ENCODE measurements at regions not wholly inside any gene's neighbourhood (a gene's known extent, or its start where the extent isn't known, plus 50 kb on each side); places are given as distances from the start of the nearest gene placed in this dataset.

DNA sequence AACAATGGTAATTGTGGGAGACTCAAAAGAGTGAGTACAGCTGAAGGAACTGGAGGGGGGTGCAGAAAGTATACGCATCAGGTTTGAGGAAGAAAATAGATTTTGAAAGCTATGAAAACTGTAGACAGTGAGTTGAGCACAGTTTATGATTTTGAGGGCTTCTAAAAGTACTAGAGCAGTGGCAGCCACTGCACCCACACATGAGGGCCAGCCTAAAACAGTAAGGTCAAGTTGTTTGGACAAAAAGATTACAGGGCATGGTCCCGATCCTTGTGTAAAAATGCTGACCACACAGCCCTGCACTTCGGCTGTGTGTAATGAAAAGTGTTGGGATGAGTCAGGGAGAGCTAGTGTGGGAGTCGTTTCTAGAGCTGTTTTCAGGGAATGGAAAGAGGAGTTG lies 2282.1 kb downstream of the TP53TG3F start:
- DNase-seq = no peak

DNA sequence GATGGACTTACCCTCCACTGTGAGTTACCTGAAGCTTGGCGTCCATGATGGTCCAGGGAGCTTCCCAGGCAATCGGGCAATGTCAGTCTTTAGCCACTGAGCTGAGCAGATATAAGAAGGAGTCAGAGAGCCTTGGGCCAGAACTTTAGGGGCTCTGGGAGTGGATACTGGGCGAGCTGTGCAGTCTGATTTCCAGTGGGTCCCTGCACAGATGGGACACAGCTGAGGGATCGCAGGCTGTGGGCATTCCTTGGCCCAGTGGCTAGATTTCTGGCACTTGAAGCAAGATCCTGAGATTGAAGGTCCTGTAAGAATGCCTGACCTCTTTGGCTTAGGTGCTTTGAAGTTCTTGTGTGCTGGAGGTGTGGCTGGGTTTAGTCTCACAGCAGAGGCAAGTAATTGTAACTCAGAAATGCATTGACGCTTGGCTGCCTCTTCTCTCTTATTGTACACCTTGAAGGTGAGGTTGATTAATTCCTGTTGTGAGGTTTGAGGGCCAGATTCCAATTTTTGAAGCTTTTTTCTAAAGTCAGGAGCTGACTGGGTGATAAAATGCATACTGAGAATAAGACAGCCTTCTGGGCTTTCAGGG lies 2283.8 kb downstream of the TP53TG3F start:
- DNase-seq = no peak

DNA sequence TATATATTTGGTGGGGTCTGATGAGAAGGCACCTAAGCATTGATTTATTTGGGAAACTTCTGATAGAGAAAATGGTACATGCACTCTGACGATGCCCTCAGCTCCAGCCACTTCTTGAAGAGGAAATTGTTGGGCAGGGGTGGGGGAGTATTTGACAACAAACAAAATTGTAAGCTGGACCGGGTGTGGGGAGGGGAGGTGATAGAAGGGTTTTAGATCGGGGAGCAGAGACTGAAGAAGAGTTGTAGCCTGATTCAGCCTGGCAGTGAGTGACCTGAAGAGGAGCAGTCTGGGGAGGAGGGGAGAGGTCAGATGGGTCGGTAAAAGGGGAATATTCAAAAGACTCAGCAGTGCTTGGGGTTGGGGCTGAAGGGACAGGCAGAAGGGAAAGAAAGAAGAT lies 2284.7 kb downstream of the TP53TG3F start:
- DNase-seq = no peak

DNA sequence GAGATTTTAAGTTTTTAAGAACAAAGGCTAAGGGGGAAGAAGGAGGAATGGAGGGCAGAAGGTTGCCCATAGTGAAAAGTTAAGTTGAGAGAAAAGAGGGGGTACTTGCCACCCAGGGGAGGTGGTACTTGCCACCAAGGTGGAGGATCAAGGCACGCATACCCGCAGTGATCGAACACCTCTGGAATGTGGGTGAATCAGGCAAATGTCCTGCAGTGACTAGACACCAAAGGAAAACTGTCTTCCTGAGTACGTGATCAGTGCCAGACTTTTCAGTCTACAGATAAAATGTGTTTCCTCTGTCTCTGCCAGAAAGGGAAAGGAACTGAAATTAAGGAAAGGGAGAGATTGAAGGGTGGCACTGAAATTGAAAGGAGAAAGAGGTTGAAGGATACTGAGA lies 2285.3 kb downstream of the TP53TG3F start:
- no peak for DNase-seq

DNA sequence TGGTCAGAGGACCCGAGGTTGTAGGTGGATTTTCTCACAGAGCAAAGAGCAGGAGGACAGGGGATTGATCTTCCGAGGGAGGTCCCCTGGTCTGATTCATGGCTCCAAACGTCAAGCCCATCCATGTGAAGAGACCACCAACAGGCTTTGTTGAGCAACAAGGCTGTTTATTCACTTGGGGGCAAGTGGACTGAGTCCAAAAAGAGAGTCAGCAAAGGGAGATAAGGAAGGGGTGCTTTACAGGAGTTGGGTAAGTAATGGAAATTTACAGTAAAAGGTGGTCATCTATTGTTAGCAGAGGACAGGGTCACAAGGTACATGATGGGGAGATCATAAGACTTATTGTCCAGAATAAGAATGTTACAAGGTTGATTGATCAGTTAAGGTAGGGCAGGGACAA lies 2285.8 kb downstream of the TP53TG3F start:
- DNase-seq = no peak

DNA sequence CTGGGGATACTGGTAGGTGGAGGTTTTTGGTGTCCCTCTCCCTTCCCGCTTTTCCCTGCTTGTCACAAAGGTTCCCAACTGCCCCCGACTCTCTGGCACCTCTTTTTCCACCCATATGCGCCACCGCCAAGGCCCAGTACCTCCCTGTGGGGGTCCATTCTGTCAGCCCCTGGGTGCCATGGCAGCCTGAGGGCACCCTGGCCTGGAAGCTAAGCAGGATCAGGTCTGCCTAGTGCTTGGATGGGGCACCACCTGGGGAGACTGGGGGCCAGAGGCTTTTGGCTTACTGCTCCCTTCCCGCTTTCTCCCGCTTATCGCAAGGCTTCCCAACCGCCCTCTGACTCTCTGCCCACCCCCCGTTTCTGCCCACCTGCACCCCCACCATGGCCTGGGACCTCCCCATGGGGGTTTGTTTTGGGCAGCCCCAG lies 2286.4 kb downstream of the TP53TG3F start:
- no peak for DNase-seq

DNA sequence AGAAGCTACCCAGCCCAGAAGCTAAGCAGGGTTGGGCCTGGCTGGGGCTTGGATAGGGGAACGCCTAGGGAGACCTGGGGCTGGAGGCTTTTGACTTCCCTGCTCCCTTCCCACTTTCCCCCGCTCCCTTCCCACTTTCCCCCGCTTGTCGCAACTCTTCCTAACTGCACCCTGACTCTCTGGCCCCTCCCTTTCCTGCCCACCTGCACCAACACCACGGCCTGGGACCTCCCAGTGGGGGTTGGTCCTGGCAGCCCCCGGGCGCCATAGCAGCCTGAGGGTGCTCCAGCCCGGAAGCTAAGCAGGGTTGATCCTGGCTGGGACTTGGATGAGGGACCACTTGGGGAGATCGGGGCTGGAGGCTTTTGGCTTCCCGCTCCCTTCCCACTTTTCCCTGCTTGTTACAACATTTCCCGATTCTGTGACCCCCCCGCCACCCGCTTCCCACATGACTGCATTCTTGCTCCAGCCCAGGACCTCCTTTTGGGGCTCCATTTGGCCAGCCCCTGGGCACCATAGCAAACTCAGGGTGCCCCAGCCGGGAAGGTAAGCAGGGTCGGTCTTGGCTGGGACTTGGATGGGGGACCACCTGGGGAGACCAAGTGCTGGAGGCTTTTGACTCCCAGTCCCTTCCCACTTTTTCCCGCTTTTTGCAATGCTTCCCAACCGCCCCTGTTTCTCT lies 2287.0 kb downstream of the TP53TG3F start:
- DNase-seq = no peak

DNA sequence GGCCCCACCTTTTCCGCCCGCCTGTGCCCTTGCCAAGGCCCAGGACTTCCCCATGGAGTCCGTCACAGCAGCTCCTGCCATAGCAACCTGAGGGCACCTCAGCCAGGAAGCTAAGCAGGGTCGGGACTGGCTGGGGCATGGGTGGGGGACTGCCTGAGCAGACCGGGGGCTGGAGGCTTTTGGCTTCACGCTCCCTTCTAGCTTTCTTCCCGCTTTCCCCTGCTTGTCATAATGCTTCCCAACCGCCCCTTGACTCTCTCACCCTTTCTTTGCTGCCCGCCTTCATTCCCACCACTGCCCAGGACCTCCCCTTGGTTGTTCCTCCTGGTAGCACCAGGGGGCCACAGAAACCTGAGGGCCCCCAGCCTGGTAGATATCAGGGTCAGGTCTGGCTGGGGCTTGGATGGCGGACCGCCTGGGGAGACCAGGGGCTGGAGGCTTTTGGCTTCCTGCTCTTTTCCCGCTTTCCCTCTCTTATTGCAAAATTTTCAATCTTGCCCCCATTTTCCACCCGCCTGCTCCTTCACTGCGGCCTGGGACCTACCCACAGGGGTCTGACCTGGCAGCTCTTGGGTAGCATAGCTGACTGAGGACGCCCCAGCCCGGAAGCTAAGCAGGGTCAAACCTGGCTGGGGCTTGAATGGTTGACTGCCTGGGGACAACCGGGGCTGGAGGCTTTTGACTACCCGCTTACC lies 2287.7 kb downstream of the TP53TG3F start:
- DNase-seq = no peak

DNA sequence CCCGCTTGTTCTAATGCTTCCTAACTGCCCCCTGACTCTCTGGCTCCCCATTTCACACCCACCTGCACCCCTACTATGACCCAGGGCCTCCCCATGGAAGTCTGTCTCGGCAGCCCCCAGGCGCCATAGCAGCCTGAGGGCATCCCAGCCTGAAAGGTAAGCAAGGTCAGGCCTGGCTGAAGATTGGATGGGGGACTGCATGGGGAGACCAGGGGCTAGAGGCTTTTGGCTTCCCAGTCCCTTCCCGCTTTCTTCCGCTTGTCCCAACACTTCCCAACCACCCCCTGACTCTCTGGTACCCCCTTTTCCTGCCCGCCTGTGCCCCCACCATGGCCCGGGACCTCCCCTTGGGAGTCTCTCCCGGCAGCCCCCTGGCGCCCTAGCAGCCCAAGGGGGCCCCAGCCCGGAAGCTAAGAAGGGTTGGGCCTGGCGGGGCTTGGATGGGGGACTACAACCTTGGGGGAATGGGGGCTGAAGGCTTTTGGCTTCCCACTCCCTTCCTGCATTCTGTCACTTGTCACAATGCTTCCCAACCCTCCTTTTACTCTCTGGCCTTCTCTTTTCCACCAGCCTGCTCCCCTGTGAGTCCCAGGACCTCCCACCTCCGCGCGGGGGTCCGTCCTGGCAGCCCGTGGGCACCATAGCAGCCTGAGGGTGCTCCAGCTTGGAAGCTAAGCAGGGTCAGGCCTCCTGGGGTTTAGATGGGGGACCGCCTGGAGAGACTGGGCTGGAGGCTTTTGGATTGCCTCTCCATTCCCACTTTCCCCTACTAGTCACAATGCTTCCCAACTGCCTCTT lies 2288.4 kb downstream of the TP53TG3F start:
- no peak for DNase-seq

DNA sequence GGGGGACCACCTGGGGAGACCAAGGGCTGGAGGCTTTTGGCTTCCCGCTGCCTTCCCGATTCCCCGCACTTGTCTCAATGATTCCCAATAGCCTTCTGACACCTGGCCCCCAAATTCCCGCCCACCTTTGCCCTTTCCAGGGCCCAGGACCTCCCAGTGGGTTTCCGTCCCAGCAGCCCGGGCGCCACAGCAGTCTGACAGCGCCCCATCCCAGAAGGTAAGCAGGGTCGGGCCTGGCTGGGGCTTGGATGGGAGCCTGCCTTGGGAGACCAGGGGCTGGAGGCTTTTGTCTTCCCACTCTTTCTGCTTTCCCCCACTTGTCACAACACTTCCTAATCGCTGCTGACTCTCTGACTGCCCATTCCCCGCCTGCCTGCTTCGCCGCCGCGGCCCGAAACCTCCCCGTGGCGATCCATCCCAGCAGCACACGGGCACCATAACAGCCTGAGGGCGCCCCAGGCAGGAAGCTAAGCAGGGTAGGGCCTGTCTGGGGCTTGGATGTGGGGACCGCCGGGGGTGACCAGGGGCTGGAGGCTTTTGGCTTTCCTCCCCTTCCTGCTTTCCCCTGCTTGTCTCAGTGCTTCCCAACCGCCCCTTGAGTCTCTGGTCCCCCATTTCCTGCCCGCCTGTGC lies 2289.3 kb downstream of the TP53TG3F start:
- DNase-seq = no peak

DNA sequence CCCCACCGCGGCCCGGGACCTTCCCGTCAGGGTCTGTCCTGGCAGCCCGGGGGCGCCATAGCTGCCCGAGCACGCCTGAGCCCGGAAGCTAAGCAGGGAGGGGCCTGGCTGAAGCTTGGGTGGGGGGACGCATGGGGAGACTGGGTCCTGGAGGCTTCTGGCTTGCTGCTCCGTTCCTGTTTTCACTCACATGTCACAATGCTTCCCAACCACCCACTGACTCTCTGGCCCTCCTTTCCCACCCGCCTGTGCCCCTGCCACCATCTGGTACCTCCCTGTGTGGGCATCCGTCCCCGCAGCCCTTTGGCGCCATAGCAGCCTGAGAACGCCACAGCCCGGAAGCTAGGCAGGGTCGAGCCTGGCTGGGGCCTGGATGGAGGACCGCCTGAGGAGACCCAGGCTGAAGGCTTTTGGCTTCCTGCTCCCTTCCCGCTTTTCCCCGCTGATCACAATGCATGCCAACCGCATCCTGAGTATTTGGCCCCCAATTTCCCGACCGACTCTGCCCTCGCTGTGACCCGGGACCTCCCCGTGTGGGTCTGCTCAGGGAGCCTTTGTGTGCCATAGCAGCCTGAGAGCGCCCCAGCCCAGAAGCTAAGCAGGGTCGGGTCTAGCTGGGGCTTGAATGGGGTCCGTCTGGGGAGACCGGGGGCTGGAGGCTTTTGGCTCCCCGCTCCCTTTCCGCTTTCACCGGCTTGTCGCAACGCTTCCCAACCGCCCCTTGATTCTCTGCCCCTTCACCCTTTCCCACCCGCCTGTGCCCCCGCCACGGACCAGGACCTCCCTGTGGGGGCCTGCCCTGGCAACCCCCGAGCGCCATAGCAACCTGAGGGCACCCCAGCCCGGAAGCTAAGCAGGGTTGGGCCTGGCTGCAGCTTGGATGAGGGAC lies 2290.1 kb downstream of the TP53TG3F start:
- no peak for DNase-seq

DNA sequence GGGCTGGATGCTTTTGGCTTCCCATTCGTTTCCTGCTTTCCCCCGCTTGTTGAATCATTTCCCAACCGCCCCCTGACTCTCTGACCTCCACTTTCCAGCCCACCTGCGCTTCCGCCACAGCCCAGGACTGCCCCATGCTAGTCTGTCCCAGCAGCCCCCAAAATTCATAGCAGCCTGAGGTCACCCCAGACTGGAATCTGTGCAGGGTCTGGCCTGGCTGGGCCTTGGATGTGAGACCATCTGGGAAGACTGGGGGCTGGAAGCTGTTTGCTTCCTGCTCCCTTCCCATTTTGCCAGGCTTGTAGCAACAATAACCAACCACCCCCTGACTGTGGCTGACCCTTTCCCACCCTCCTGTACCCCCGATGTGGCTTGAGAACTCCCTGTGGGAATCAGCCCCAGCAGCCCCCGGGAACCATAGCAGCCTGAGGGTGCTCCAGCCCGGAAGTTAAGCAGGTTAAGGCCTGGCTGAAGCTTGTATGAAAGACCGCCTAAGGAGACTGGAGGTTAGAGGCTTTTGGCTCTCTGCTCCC lies 2290.8 kb downstream of the TP53TG3F start:
- DNase-seq = no peak

DNA sequence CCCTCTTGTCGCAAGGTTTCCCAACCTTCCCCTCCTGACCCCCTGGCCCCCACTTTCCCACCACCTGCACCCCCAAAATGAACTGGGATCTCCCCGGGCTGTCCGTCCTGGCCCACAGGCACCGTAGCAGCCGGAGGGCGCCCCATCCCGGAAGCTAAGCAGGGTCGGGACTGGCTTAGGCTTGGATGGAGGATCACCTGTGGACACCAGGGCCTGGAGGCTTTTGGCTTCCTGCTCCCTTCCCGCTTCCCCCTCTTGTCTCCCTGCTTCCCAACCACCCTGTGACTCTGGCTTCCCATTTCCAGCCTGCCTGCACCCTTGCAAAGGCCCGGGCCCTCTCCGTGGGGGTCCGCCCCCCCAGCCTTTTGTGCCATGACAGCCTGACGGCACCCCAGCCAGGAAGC lies 2291.3 kb downstream of the TP53TG3F start:
- no peak for DNase-seq

DNA sequence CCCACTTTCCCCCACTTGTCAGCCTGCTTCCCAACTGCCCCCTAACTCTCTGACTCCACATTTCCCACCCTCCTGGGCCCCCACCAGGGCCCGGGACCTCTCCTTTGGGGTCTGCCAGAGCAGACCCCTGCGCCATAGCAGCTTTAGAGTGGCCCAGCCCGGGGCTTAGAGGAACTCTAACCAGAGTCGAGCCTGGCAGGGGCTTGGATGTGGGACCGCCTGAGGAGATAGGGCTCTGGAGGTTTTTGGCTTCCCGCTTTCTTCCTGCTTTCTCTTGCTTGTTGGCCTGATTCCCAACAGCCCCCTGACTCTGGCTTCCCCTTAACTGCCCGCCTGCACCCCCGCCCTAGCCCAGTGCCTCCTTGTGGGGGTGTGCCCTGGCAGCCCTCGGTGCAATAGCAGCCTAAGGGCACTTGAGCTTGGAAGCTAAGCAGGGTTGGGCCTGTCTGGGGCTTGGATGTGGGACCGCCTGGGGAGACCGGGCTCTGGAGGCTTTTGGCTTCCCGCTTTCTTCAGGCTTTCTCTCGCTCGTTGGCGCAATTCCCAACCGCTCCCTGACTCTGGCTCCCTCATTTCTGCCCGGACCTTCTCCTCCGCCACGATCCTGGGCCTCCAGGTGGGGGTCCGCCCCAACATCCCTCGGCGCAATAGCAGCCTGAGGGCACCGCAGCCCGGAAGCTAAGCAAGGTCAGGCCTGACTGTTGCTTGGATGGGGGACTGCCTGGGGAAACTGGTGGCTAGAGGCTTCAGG lies 2292.0 kb downstream of the TP53TG3F start:
- DNase-seq = no peak

DNA sequence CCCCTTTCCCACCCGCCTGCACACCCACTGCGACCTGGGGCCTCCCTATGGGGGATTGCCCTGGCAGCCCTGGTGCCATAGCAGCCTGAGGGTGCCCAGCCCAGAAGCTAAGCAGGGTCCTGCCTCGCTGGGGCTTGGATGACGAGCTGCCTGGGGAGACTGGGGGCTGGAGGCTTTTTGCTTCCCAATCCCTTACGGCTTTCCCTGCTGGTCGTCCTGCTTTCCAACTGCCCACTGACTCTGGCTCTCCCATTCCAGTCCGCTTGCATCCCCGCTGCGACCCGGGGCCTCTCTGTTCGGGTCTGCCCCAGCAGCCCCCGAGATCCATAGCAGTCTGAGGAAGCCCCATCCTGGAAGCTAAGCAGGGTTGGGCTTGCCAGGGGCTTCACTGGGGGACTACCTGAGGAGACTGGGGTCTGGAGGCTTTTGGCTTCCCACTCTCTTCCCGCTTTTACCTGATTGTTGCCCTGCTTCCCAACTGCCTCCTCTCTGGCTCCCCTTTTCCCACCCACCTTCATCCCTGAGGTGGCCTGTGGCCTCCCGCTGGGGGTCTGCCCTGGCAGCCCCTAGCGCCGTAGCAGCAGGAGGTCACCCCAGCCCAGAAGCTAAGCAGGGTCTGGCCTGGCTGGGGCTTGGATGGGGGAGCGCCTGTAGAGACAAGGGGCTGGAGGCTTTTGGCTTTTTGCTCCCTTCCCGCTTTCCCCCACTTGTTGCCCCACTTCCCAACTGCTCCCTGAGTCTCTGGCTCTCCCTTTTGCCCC lies 2292.8 kb downstream of the TP53TG3F start:
- no peak for DNase-seq

DNA sequence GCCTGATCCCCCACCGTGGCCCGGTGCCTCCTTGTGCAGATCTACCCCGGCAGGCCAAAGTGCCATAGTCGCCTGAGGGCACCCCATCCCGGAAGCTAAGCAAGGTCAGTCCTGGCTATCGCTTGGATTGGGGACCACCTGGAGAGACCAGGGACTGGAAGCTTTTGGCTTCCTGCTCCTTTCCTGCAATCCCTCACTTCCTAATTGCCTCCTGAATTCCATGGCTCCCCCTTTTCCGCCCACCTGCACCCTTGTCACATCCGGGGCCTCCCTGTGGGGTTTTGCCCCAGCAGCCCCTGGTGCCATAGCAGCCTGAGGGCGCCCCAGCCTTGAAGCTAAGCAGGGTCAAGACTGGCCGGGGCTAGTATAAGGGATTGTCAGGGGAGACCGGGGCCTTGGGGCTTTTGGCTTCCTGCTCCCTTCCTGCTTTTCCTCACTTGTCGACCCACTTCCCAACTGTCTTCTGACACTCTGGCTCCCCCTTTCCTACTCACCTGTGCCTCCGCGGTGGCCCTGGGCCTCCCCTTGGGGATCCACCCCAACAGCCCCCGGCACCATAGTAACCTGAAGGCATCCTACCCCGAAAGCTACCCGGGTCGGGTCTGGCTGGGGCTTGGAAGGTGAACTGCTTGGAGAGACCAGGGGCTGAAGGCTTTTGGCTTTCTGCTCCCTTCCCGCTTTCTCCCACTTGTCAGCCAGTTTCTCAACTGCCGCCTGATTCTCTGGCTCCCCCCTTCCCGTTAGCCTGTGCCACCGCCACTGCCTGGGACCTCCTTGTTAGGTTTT lies 2293.6 kb downstream of the TP53TG3F start:
- no peak for DNase-seq

DNA sequence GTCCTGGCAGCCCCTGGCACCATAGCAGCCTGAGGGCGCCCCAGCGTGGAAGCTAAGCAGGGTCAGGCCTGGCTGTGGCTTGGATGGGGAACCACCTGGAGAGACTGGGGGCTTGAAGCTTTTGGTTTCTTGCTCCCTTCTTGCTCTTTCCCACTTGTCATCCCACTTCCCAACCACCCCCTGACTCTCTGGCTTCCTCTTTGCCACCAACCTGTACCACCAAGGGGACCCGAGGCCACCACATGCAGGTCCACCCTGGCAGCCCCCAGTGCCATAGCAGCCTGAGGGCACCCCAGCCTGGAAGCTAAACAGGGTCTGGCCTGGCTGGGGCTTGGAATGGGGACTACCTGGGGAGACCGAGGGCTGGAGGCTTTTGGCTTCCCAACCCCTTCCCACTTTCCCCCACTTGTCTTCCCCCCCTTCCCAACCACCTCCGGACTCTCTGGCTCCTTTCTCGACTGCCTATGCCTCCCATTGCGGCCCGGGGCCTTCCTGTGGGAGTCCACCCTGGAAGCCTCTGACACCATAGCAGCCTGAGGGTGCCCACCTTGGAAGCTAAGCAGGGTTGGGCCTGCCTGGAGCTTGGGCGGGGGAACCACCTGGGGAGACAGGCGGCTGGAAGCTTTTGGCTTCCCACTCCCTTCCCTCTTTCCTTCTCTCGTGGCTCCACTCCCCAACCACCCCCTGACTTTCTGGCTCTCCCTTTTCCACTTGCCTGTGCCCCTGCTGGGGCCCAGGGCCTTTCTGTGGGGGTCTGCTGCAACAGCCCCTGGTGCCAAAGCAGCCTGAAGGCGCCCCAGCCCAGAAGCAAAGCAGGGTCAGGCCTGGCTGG lies 2294.4 kb downstream of the TP53TG3F start:
- DNase-seq = no peak
